LHCN-M2 (cell line): ENCODE measurements at regions not wholly inside any gene's neighbourhood (a gene's known extent, or its start where the extent isn't known, plus 50 kb on each side); places are given as distances from the start of the nearest gene placed in this dataset.

ENCODE experiments used
- DNase-seq: peaks from one replicate; pipeline ENCODE4 v3.0.0-alpha.2; 2012; ENCODE audit warnings: low read depth

DNA sequence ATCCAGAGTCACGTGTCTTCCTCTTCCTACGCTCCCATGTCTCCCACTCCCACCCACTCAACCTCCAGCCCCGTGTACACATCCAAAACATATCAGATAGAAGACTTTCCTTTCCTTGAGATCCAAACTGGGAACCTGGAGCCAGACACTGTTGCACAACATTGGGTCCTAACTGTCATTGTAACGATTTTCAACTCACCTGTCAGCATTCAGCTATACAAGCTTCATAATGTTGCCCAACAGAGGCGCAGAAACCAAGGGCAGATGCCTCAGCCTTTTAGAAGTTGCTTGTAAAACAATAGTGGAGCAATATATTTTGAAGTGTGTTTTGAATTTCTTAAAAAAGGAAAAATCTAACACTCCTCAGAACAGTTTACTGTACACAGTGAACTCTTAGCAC lies 84.9 kb upstream of the GLIS3 start:
- no peak for DNase-seq

DNA sequence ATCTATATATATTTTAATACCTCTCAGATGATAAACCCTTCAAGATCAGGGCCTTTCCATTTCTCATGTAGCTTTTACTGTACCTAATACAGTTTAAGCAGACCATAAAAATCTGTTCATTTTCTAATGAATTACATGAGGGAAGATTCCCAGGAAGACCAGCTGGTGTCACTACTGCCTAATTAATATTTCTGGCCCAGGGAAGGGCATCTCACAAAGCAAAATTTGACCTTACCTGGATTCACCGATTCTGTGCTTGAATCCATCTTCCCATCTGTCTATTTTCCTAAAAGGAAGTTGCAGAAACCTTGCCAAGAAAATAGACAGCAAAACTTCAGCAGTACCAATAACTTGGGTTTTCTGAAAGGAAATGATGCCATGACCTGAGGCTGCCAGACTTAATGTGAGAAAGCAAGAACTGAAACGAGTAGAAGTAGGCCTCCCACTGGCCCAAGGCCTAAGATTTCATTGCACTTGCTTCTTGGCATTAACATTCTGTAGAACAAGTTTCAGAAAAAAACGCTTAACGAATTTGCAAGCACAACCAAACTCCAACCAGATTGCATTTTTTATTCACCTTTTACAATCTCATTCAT lies 83.0 kb upstream of the GLIS3 start:
- peak; percentile 5 for DNase-seq

DNA sequence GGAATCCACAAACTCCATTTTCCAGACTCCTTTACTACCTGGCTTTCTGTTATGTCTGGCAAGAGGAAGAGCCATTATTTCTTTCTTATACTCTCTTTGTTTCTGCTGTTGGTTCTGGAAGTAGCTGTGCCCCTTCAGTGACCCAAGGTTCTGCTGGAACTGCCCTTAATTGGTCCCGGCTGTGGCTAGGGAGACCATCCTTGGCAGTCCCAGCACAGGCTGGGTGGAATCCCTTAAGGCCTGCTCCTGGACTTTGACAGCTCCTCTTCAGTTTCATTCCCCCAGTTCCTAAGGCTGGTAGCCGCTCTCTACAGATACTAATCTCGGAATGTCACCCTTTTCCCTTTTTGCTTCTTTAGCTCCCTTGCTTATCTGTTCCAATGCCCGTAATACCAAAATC lies 81.9 kb upstream of the GLIS3 start:
- no peak for DNase-seq

GRCh38 chr9:4380406-4380805 lies 80.5 kb upstream of the GLIS3 start:
- DNase-seq = no peak

DNA sequence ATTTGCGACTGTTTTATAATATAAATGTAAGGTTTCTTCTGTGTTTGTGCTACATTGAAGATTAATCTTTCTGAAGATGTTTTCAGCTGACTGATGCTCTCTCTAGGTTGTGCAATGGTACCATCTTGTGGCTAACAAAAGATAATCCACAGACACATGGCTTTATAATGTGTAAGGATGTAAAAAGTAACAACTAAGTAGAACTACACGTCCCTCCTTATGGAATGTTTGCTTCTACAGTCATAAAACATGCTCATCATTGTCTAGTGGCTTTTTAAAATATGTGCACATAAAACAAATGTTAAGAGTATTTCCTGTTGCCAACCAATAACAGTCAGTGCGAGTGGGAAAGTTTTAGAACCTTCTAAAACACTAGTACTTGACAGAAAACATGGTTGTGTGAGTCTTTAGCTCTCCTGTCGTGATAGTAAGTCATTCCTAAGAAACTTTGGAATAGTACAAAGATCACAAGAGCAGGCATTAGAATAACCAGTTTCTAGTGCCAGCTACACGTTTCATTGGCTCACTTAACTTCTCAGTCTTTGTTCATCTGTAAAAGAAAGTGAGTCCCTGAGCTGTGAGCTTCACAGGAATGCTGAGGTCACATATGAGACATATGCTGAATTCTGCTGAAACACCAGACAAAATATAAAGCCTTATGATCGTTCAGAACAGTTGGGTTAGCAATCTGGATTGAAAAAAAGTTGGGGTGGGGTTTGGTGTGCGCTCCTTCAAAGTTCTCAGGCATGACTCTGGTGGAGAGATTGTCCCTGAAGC lies 75.7 kb upstream of the GLIS3 start:
- DNase-seq = peak; percentile 55

- peak; percentile 92 for DNase-seq
Measured at GRCh38 chr9:4371108-4371507, 71.2 kb upstream of the GLIS3 start.

DNA sequence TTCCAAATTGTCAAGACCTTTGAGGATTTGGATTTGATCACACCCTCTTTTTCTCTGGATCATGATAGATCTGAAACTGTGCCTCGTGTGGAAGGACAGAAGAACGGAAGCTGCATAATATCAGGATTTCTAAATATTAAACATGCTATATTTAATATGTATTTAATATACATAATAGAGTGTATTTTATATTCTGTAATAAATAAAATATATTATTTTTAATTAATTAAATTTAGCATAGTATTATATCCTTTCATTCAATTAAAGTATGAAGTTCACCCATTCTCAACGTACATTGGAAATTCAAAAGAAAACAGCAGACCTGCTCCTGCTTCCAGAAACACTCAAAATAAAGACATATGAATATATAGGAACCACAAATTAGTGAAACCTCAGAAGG lies 70.6 kb upstream of the GLIS3 start:
- DNase-seq = no peak

- DNase-seq = peak; percentile 74
Measured at GRCh38 chr9:4366591-4367330, 66.9 kb upstream of the GLIS3 start.

DNA sequence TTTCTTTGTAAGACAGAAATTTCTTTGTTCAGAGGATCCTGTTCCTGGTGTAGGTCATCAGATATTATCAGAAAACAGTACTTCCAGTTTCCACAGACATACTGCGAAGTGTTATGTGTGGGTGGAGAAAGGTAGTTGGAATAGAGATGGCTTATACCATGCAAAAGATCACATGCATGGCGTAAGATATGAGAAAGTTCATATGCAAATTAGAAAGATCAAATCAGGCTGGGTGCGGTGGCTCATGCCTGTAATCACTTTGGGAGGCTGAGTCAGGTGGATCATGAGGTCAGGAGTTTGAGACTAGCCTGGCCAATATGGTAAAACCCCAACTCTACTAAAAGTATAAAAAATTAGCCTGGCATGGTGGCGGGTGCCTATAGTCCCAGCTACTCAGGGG lies 65.2 kb upstream of the GLIS3 start:
- no peak for DNase-seq

- DNase-seq = no peak
Measured at GRCh38 chr9:4362281-4362680, 62.4 kb upstream of the GLIS3 start.

- no peak for DNase-seq
Measured at GRCh38 chr9:4359016-4359415, 59.1 kb upstream of the GLIS3 start.

- no peak for DNase-seq
Measured at GRCh38 chr9:4357929-4358328, 58.1 kb upstream of the GLIS3 start.

DNA sequence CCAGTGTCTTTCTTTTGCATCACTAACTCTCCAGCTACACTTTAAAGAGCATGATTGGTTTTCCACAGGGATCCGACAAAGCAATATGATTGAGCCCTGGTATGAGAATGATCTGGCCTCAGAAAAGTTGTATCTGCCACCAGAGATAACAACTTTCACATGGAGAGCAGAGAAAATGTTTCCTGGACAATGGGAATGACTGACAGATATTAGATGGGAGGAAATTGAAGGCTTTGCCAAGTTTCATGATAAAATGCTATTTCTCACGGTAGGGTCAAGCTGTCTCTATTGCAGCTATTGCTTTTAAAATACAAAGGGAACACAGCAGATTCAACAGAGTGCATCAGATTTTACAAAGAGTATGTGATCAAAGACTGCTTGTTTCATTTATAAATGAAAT lies 56.4 kb upstream of the GLIS3 start:
- DNase-seq = no peak

- no peak for DNase-seq
Measured at GRCh38 chr9:4353236-4353635, 53.4 kb upstream of the GLIS3 start.

GRCh38 chr9:4349816-4350418 lies 50.0 kb upstream of the GLIS3 start:
- DNase-seq = no peak
